Erythroblast (primary cell): ENCODE measurements at regions not wholly inside any gene's neighbourhood (a gene's known extent, or its start where the extent isn't known, plus 50 kb on each side); places are given as distances from the start of the nearest gene placed in this dataset.
"Not testable (repeated sequence)": the region's sequence is repeated elsewhere in the genome, so short reads cannot be mapped to it uniquely, and the experiment has no call there.

Experiments used
- DNase-seq, 2 experiments: peaks; one replicate each; lab custom pipeline; 2025; lab: John Stamatoyannopoulos, UW
- GATA1 ChIP-seq: IDR thresholded peaks from 2 replicates; pipeline ENCODE4 v1.6.1; 2011; ENCODE audit warnings: low read depth, mild to moderate bottlenecking, control low read depth, low read length, moderate library complexity
- POLR2A ChIP-seq: IDR thresholded peaks from 2 replicates; pipeline ENCODE4 v1.6.1; 2011; ENCODE audit warnings: mild to moderate bottlenecking, low read length

DNA sequence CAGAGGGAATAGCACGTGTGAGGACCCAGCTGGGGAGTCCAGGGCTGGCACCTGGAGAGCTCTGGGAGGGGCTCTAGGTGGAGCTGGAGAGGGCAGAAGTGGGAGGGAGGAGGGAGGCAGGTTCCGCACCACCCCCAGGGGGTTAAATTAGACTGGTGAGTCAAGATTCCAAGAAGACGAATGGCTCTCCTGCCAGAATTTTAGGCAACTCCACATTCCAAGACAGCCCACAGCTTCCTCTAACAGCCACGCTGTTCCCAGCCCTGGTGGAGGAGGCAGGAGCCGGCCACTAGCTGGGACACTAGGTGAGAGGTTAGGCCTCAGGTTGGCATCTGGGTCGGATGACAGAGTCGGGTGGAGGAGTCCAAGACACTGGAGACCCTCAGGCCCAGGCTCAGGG is 60.2 kb downstream of the TFAP2C start:
- no peak for DNase-seq
- TF ChIP-seq POLR2A (no peak), GATA1 (no peak)

DNA sequence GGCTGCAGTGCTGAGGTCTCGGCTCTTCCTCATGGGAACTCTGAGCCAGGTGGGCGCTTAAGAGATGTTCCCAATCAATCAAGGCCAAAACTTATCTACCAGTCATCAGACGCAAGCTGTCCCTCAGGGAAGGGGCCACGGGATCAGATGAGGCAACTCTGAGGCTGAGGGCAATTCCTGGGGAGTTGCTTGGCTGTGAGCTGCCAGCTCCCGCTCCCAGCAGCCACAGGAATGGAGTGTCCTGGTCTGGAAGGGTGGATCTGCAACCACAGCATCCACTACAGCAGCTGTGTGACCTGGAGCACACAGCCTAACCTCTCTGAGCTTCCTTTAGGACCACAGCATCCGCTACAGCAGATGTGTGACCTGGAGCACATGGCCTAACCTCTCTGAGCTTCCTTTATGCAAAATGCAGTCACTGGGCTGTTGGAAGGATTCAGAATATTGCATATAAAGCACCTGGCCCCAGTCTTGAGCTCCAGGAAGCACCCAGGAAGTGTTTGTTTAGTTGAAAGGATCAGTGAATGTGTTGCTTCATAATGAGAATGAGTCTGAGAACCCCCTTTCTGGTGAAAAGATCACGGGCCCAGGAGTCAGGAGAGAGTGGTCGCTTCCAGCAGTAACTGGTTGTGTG is 60.9 kb downstream of the TFAP2C start:
- TF ChIP-seq GATA1 (no peak), POLR2A (no peak)

GRCh38 chr20:56690531-56691175 is 61.5 kb downstream of the TFAP2C start:
- no peak for DNase-seq
- TF ChIP-seq GATA1, result no peak
- TF ChIP-seq POLR2A, result no peak

More for the DNA sequence above, 60.9 kb downstream of the TFAP2C start:
- DNase-seq, result no peak

- TF ChIP-seq POLR2A, result no peak
- TF ChIP-seq GATA1, result no peak
- DNase-seq, result no peak
Observed at GRCh38 chr20:56691325-56691998, 62.4 kb downstream of the TFAP2C start.

GRCh38 chr20:56693217-56693616 is 64.1 kb downstream of the TFAP2C start:
- no peak for DNase-seq
- TF ChIP-seq POLR2A (no peak), GATA1 (no peak)

- DNase-seq, result no peak
- TF ChIP-seq POLR2A (no peak), GATA1 (no peak)
Observed at GRCh38 chr20:56697476-56697875, 68.4 kb downstream of the TFAP2C start.

DNA sequence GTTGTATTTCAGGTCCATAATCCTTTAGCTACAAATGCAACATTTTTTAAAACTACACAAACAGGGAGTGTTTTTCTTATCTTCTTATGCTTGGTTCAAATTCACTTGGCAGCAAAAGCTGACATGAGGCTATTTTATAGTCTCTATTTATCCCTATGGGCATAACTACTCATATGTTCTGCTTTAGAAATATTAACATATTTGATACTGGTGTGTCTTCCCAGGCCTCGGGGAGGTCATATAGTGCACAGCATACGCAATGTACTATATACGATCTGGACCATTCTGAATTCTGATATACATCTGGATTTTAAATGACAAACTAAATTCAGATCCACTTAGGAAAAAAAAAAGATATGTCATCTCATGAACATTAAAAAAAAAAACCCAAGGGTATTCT is 69.2 kb downstream of the TFAP2C start:
- no peak for DNase-seq
- TF ChIP-seq GATA1, result no peak
- TF ChIP-seq POLR2A, result no peak

DNA sequence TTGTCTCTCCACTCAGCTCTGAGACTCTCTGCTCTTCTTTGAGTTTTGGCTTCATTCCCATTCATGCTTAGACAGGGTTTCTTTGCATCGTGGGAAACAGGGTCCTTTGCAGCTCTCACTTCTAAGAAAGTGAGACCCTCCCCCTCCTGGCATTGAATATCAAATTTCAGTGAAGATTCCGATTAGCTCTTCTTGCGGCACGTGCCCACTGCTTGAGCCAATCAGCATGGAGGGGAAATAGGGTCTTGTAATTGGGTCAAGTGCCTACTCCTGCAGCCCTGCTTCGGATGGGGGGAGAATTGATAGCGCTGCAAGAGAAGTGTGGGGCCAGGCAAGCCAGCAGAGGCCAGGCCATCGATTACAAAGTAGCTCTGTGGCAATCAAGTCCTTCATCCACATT is 69.6 kb downstream of the TFAP2C start:
- TF ChIP-seq POLR2A (no peak), GATA1 (no peak)
- no peak for DNase-seq

- TF ChIP-seq POLR2A, result no peak
- no peak for TF ChIP-seq GATA1
- no peak for DNase-seq
Observed at GRCh38 chr20:56702931-56703840, 74.1 kb downstream of the TFAP2C start.

- no peak for DNase-seq
- no peak for TF ChIP-seq POLR2A
- no peak for TF ChIP-seq GATA1
Observed at GRCh38 chr20:56706867-56707360, 77.8 kb downstream of the TFAP2C start.

GRCh38 chr20:56708991-56709390 is 79.9 kb downstream of the TFAP2C start:
- TF ChIP-seq POLR2A, result no peak
- no peak for DNase-seq

DNA sequence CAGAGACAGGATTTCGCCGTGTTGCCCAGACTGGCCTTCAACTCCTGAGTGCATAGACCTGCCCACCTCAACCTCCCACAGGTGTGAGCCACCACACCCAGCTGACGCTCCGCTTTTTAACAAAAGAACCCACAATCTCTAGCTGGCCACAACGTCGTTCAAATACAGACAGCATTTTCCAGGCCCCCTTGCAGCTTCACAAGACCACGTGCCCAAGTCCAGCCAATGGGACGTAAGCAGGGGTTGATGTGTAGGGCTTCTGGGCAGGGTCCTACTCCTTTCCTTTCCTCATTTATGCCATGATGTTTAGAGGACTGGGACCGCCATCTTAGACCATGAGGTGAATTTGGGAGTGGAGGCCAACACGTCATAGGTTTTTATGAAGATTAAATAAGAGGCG is 81.0 kb downstream of the TFAP2C start:
- no peak for DNase-seq
- TF ChIP-seq POLR2A, result no peak
- TF ChIP-seq GATA1, result no peak

GRCh38 chr20:56710577-56710976 is 81.5 kb downstream of the TFAP2C start:
- DNase-seq, result not testable (repeated sequence)
